OCI-LY3 (cell line): ENCODE measurements at regions not wholly inside any gene's neighbourhood (a gene's known extent, or its start where the extent isn't known, plus 50 kb on each side); places are given as distances from the start of the nearest gene placed in this dataset.

Experiments
- H2AFZ ChIP-seq: fragments of 200-600, 300-600 bp; shearing (Covaris generic); 2 replicates; pipeline ENCODE4 v1.6.0; 2014; ENCODE audit warnings: antibody characterized with exemption, low read depth, low read length
- H3K27ac ChIP-seq: fragments of 200-600, 300-600 bp; sonication (generic); 2 replicates; pipeline ENCODE4 v1.5.1; 2014; ENCODE audit warnings: mild to moderate bottlenecking, low read length, moderate library complexity, mixed read lengths
- H3K27me3 ChIP-seq: fragments of 200-600, 300-600 bp; sonication (generic); 2 replicates; pipeline ENCODE4 v1.6.1; 2014; ENCODE audit warnings: low read depth, low read length, mixed read lengths
- H3K36me3 ChIP-seq: fragments of 200-600, 300-600 bp; sonication (generic); replicated peaks from 2 replicates; pipeline ENCODE3; 2014; ENCODE audit warnings: low read depth, low read length, mixed read lengths
- H3K4me1 ChIP-seq: fragments of 300-600, 200-600 bp; sonication (generic); 2 replicates; pipeline ENCODE4 v1.6.1; 2014; ENCODE audit warnings: low read length, mixed read lengths
- H3K4me2 ChIP-seq: fragments of 200-600, 300-600 bp; sonication (generic); 2 replicates; pipeline ENCODE4 v1.6.1; 2014; ENCODE audit warnings: low read length, mixed read lengths
- H3K4me3 ChIP-seq: fragments of 300-600, 200-600 bp; sonication (generic); 2 replicates; pipeline ENCODE4 v1.5.1; 2014; ENCODE audit warnings: antibody characterized with exemption, mild to moderate bottlenecking, low read length, moderate library complexity
- H3K79me2 ChIP-seq: fragments of 300-600, 200-600 bp; shearing (Covaris generic); 2 replicates; pipeline ENCODE4 v1.6.1; 2014; ENCODE audit warnings: mild to moderate bottlenecking, low read length, mixed read lengths
- H3K9ac ChIP-seq: fragments of 300-600, 200-600 bp; shearing (Covaris generic); 2 replicates; pipeline ENCODE4 v1.6.0; 2014; ENCODE audit warnings: mild to moderate bottlenecking, low read length, moderate library complexity
- H3K9me3 ChIP-seq: fragments of 200-600, 300-600 bp; shearing (Covaris generic); 2 replicates; pipeline ENCODE4 v1.6.1; 2014; ENCODE audit warnings: low read length, mixed read lengths; ENCODE audit not compliant: insufficient read depth
- H4K20me1 ChIP-seq: fragments of 200-600, 300-600 bp; sonication (generic); 2 replicates; pipeline ENCODE4 v1.6.1; 2016; ENCODE audit warnings: low read length, mixed read lengths; ENCODE audit not compliant: insufficient read depth
- EZH2phosphoT487 ChIP-seq: fragments of 200-600 bp; shearing (Covaris generic); IDR thresholded peaks from 2 replicates; pipeline ENCODE4 v1.6.1; 2018; ENCODE audit warnings: antibody characterized with exemption, mixed run types, low read depth
- TF ChIP-seq, protein P1 (sequence below): fragments of 200-600, 300-600 bp; sonication (generic); IDR thresholded peaks from 2 replicates; pipeline ENCODE4 v1.5.1; 2014; ENCODE audit warnings: antibody characterized with exemption, low read length, low read depth

DNA sequence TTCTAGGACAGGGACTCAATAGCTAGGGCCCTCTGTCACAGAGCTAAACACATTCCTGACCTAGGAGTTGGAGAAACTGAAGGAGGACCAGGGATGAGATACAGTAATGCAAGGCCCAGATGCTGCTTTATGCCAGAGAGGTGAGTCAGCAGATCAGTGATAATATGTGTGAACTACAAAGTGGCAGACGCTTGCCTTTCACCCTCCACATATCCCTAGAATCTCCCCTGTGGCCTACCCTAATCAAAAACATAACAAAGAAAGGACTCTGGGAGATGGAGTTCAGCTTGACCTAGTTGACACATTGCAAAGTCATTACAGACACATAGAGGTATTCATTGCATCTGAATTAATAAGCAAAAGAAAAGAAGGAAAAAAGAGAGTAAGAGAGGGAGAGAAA is 417.6 kb upstream of the DYNLRB2 start:
- H4K20me1 ChIP-seq, result no peaks in the 10 kb centered on the region
- no peak overlapping the region for H3K27ac ChIP-seq
- H2AFZ ChIP-seq, result no peak overlapping the region
- H3K79me2 ChIP-seq, result no peaks in the 10 kb centered on the region
- no peak overlapping the region for H3K4me3 ChIP-seq
- no peak overlapping the region for H3K9ac ChIP-seq
- no peaks in the 10 kb centered on the region for H3K4me1 ChIP-seq
- H3K27me3 ChIP-seq, result 0 out of 2 replicates have a peak, but pooled peaks cover 2% of the 10 kb centered on the region
- no peak for TF ChIP-seq EZH2phosphoT487
- TF ChIP-seq, protein P1, sequence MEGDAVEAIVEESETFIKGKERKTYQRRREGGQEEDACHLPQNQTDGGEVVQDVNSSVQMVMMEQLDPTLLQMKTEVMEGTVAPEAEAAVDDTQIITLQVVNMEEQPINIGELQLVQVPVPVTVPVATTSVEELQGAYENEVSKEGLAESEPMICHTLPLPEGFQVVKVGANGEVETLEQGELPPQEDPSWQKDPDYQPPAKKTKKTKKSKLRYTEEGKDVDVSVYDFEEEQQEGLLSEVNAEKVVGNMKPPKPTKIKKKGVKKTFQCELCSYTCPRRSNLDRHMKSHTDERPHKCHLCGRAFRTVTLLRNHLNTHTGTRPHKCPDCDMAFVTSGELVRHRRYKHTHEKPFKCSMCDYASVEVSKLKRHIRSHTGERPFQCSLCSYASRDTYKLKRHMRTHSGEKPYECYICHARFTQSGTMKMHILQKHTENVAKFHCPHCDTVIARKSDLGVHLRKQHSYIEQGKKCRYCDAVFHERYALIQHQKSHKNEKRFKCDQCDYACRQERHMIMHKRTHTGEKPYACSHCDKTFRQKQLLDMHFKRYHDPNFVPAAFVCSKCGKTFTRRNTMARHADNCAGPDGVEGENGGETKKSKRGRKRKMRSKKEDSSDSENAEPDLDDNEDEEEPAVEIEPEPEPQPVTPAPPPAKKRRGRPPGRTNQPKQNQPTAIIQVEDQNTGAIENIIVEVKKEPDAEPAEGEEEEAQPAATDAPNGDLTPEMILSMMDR, result no peak
- H3K4me2 ChIP-seq, result no peak overlapping the region
- H3K9me3 ChIP-seq, result no peaks in the 10 kb centered on the region
- H3K36me3 ChIP-seq, result no peaks in the 10 kb centered on the region

DNA sequence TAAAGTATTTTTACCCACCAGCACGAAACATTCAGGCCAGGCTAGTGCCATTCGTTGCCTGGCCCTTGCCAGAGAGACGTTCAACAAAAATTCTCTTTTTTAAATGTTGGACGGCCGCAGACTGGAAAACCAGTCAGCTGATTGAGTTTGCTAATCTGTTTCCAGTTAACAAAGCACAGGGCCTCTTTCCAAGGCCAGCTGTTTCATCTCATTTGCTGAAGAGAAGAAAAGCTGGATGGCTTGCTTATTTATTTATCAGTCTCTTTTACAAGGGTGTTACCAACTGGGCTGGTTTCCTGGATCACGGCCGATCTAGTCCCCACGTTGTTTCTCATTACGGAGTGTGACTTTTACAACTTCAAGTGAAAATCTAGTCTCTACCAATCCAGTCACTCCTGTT is 418.7 kb upstream of the DYNLRB2 start:
- no peak overlapping the region for H3K4me3 ChIP-seq
- H4K20me1 ChIP-seq, result no peaks in the 10 kb centered on the region
- H3K4me1 ChIP-seq, result no peaks in the 10 kb centered on the region
- H3K4me2 ChIP-seq, result no peak overlapping the region
- H3K36me3 ChIP-seq, result no peaks in the 10 kb centered on the region
- no peaks in the 10 kb centered on the region for H3K9me3 ChIP-seq
- TF ChIP-seq EZH2phosphoT487, result no peak
- TF ChIP-seq, protein P1, result no peak
- no peaks in the 10 kb centered on the region for H3K79me2 ChIP-seq
- H3K9ac ChIP-seq, result no peak overlapping the region
- 0 out of 2 replicates have a peak, but pooled peaks cover 2% of the 10 kb centered on the region for H3K27me3 ChIP-seq
- no peak overlapping the region for H3K27ac ChIP-seq
- H2AFZ ChIP-seq, result no peak overlapping the region

DNA sequence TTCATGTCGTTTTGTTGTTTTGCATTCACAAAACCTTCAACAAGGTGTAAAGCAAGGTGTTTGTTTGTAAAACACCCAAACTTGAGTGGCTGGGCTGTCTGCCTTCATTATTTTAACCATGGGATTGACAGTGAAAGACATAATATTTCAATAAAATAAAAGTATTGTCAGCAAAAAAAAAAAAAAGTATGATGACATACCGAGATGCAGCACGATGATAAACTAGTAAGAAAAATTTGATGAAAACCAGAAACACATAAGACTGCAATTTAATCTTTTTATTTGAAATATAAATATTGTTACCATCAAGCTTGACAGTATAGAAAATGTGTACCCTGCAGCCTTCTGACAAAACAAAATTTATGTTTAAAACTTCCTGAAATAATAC is 419.3 kb upstream of the DYNLRB2 start:
- Histone ChIP-seq H3K27ac (no peak overlapping the region), H3K4me2 (no peak overlapping the region), H2AFZ (no peak overlapping the region), H3K9ac (no peak overlapping the region), H3K4me1 (no peaks in the 10 kb centered on the region), H3K79me2 (no peaks in the 10 kb centered on the region), H4K20me1 (no peaks in the 10 kb centered on the region), H3K27me3 (peaks cover 8% of the 10 kb centered on the region; the same call in 1 of the 2 replicates), H3K36me3 (no peaks in the 10 kb centered on the region), H3K9me3 (no peaks in the 10 kb centered on the region), H3K4me3 (no peak overlapping the region)
- TF ChIP-seq, protein P1, result no peak
- TF ChIP-seq EZH2phosphoT487, result no peak

DNA sequence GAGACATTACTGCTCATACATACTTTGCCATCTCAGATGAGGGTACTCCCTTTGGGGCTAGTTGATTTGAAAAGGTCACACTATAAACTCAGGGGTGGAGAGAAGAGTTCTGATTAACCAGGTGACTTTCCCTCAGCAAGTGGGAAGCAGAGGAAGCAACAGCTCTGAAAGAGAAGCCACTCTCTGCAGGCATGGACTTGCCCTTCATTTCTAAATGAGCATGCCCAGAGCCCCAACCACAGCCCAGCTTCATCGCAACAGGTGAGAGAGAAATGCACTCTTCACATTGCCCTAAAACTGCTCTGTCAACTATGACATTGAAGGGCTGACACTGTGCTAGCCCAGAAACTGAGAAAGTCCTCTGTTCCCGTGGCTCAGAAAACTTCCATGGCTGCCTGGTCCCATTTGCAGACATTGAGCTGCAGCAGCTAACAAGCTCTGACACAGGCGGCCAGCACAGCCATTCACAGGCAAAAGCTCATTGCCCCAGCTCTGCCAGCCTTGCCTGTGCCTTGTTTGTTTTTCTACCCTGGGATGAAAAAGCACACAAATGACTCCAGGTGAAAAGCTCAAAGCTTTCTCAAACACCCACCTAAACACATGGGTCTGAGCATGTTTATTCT is 419.8 kb upstream of the DYNLRB2 start:
- Histone ChIP-seq H3K4me3 (no peak overlapping the region), H4K20me1 (no peaks in the 10 kb centered on the region), H3K4me2 (no peak overlapping the region), H2AFZ (no peak overlapping the region), H3K9me3 (no peaks in the 10 kb centered on the region), H3K9ac (no peak overlapping the region), H3K27me3 (peaks cover 12% of the 10 kb centered on the region; the same call in 1 of the 2 replicates), H3K36me3 (no peaks in the 10 kb centered on the region), H3K4me1 (no peaks in the 10 kb centered on the region), H3K79me2 (no peaks in the 10 kb centered on the region), H3K27ac (no peak overlapping the region)
- no peak for TF ChIP-seq EZH2phosphoT487
- TF ChIP-seq, protein P1, result no peak
